ENCODE measurements at regions not wholly inside any gene's neighbourhood (a gene's known extent, or its start where the extent isn't known, plus 50 kb on each side); places are given as distances from the start of the nearest gene placed in this dataset.

- Histone ChIP-seq H3K27ac (no peak overlapping the region), H3K4me3 (replicated peaks in 1 of 3) (no peak overlapping the region), H3K36me3 (no peaks in the 10 kb centered on the region), H3K9me3 (no peaks in the 10 kb centered on the region), H3K4me1 (peaks cover 0 to 8% of the 10 kb centered on the region in 2 donors), H3K27me3 (no peaks in the 10 kb centered on the region)
- no peak for TF ChIP-seq CTCF (IDR thresholded peaks at IDR 0.05)
- no peak for TF ChIP-seq POLR2A (IDR thresholded peaks at IDR 0.05)
- intact Hi-C loops (cut with DNase I): no loop called here
- DNase-seq: no peak
- WGBS, 2 donors: 94 to 97% methylated on average over 1 of the region's 1 CpG
Measured at GRCh38 chr2:220302756-220303155, 675.3 kb downstream of the SLC4A3 start.

GRCh38 chr2:220309215-220309614 lies 681.8 kb downstream of the SLC4A3 start:
- TF ChIP-seq POLR2A (IDR thresholded peaks at IDR 0.05): no peak
- no peak for TF ChIP-seq CTCF (IDR thresholded peaks at IDR 0.05)
- Histone ChIP-seq H3K4me1 (peaks cover 0 to 8% of the 10 kb centered on the region in 2 donors), H3K27me3 (no peaks in the 10 kb centered on the region), H3K36me3 (no peaks in the 10 kb centered on the region), H3K4me3 (replicated peaks in 1 of 3) (no peak overlapping the region), H3K27ac (no peak overlapping the region), H3K9me3 (no peaks in the 10 kb centered on the region)
- no peak for DNase-seq
- 86 to 94% methylated on average over 1 of the region's 1 CpG for WGBS, 2 donors
- intact Hi-C loops (cut with DNase I): no loop called here

- Histone ChIP-seq H3K9me3 (no peaks in the 10 kb centered on the region), H3K27ac (no peak overlapping the region), H3K27me3 (no peaks in the 10 kb centered on the region), H3K4me1 (peaks cover 0 to 8% of the 10 kb centered on the region in 2 donors), H3K36me3 (no peaks in the 10 kb centered on the region), H3K4me3 (replicated peaks in 1 of 3) (no peak overlapping the region)
- DNase-seq: no peak
- WGBS, 2 donors: 64 to 67% methylated on average over 1 of the region's 1 CpG
- TF ChIP-seq CTCF (IDR thresholded peaks at IDR 0.05) (no peak), POLR2A (IDR thresholded peaks at IDR 0.05) (no peak)
- intact Hi-C loops (cut with DNase I): no loop called here
Measured at GRCh38 chr2:220310451-220310861, 683.0 kb downstream of the SLC4A3 start.

- intact Hi-C loops (cut with DNase I): no loop called here
- TF ChIP-seq POLR2A (IDR thresholded peaks at IDR 0.05) (no peak), CTCF (IDR thresholded peaks at IDR 0.05) (no peak)
- H3K36me3 ChIP-seq: no peaks in the 10 kb centered on the region
- H3K27me3 ChIP-seq: no peaks in the 10 kb centered on the region
- no peak for DNase-seq
- H3K27ac ChIP-seq: no peak overlapping the region
- H3K9me3 ChIP-seq: no peaks in the 10 kb centered on the region
- no peak overlapping the region for H3K4me3 ChIP-seq (replicated peaks in 1 of 3)
- WGBS, 2 donors: 81 to 85% methylated on average over 4 of the region's 4 CpGs
- H3K4me1 ChIP-seq: no peaks in the 10 kb centered on the region
Measured at GRCh38 chr2:220315098-220315823, 687.8 kb downstream of the SLC4A3 start.

GRCh38 chr2:220318037-220318436 lies 690.6 kb downstream of the SLC4A3 start:
- Histone ChIP-seq H3K27me3 (no peaks in the 10 kb centered on the region), H3K4me3 (replicated peaks in 1 of 3) (no peak overlapping the region), H3K9me3 (no peaks in the 10 kb centered on the region), H3K27ac (no peak overlapping the region), H3K4me1 (no peaks in the 10 kb centered on the region), H3K36me3 (no peaks in the 10 kb centered on the region)
- TF ChIP-seq CTCF (IDR thresholded peaks at IDR 0.05) (no peak), POLR2A (IDR thresholded peaks at IDR 0.05) (no peak)
- 91 to 99% methylated on average over 2 of the region's 2 CpGs for WGBS, 2 donors
- intact Hi-C loops (cut with DNase I): no loop called here
- DNase-seq: no peak

Data from thyroid gland (tissue), 4 donors.